Stimulated activated naive B cell treated with anti-CD40 and anti-IgM and Interleukin-4, amounts not matched to agents 10 μg/mL and 1 μg/mL and 100 μg/mL, for 72 hours (primary cell): ENCODE measurements at regions not wholly inside any gene's neighbourhood (a gene's known extent, or its start where the extent isn't known, plus 50 kb on each side); places are given as distances from the start of the nearest gene placed in this dataset.
"Not testable (repeated sequence)": the region's sequence is repeated elsewhere in the genome, so short reads cannot be mapped to it uniquely, and the experiment has no call there.

ENCODE experiments used
- ATAC-seq, 2 donors: fragments of 150-1000 bp; cut with Tn5 transposase; replicated peaks; 2 replicates each; pipeline ENCODE4 v1.10.0; 2021; ENCODE audit warnings: moderate library complexity in 1 of 2
- DNase-seq: peaks from one replicate; pipeline ENCODE4 v3.0.0; 2021
- H3K27ac Mint-ChIP-seq: one replicate; pipeline ENCODE4 v1.8.0; 2022; ENCODE audit warnings: mild to moderate bottlenecking, mixed read lengths
- H3K27me3 Mint-ChIP-seq, 2 donors: one replicate each; pipeline ENCODE4 v1.8.0; 2022; ENCODE audit warnings: mixed read lengths in 2 of 2
- H3K36me3 Mint-ChIP-seq, 2 donors: one replicate each; pipeline ENCODE4 v1.8.0; 2022; ENCODE audit warnings: mixed read lengths in 2 of 2, mild to moderate bottlenecking in 1 of 2
- H3K4me1 Mint-ChIP-seq, 2 donors: one replicate each; pipeline ENCODE4 v1.8.0; 2022; ENCODE audit warnings: mixed read lengths in 2 of 2, mild to moderate bottlenecking in 1 of 2
- H3K4me3 Mint-ChIP-seq, 2 donors: one replicate each; pipeline ENCODE4 v1.8.0; 2022; ENCODE audit warnings: mild to moderate bottlenecking in 2 of 2, mixed read lengths in 2 of 2, moderate library complexity in 1 of 2
- H3K9me3 Mint-ChIP-seq, 2 donors: one replicate each; pipeline ENCODE4 v1.8.0; 2022; ENCODE audit warnings: mixed read lengths in 2 of 2, mild to moderate bottlenecking in 1 of 2

DNA sequence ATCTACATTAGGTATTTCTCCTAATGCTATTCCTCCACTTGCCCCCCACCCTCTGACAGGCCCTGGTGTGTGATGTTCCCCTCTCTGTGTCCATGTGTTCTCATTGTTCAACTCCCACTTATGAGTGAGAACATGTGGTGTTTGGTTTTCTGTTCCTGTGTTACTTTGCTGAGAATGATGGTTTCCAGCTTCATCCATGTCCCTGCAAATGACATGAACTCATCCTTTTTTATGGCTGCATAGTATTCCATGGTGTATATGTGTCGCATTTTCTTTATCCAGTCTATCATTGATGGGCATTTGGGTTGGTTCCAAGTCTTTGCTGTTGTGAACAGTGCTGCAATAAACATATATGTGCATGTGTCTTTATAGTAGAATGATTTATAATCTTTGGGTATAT, 50.6 kb upstream of the GRHL3 start:
- Mint-ChIP-seq H3K27me3 (peaks cover 42 to 59% of the 10 kb centered on the region in 2 donors), H3K9me3 (peaks cover 11 to 16% of the 10 kb centered on the region in 2 donors), H3K36me3 (peaks cover 6 to 15% of the 10 kb centered on the region in 2 donors)
- not testable (repeated sequence) for H3K4me1 Mint-ChIP-seq, DNase-seq, ATAC-seq, H3K27ac Mint-ChIP-seq, H3K4me3 Mint-ChIP-seq

DNA sequence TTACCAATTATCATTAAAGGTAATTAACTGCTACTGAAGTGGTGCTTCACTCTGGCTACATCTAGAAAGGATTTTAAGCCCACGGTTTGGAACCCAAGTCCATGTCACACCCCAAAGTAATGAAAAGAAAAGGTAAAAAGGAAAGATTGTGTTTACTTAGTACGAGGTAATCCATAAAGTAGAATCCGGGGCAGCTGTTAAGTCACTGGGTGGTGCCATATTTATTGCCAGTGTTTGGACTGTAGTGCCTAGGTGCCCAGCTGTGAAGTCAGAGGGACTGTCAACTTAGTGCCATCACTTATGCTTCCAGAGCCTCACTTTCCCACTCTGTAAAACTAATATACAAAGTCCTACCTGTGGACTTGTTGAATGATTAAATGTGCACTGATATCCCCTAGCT, 52.2 kb upstream of the GRHL3 start:
- Mint-ChIP-seq H3K4me1 (peaks cover 3% of the 10 kb centered on the region in 2 donors), H3K4me3 (no peak overlapping the region), H3K36me3 (peaks cover 2 to 10% of the 10 kb centered on the region in 2 donors), H3K27me3 (peaks cover 33 to 49% of the 10 kb centered on the region in 2 donors), H3K27ac (no peak overlapping the region), H3K9me3 (peaks cover 7 to 9% of the 10 kb centered on the region in 2 donors)
- DNase-seq (no peak), ATAC-seq (no peak)

DNA sequence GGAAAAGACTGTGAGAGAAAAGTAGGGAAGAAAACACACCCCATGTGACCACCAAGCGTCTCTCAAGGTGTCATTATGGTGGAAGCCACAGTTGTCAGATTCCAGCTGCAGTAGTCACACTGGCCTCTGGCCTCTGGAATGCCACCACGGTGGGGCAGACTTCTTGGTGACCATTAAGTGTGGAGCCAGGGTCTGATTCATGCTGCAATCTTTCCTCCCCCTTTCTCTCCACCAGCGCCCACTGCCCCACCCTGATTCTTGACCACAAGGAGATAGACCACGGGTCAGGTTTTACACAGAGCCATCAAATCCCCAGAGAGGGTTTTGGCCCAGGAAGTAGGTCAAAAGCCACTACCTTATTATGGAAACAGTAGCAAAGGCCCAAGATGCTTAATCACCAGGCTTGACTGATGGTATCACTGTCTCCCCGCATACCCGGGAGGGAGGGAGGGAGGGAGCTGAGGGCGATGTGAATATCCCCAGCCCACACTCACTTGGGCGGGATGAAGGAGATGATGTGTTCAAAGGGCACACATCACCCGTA, 52.7 kb upstream of the GRHL3 start:
- Mint-ChIP-seq H3K4me1 (peaks cover 3% of the 10 kb centered on the region in 2 donors), H3K27me3 (peaks cover 28 to 44% of the 10 kb centered on the region in 2 donors), H3K36me3 (peaks cover 2 to 10% of the 10 kb centered on the region in 2 donors), H3K9me3 (peaks cover 4 to 6% of the 10 kb centered on the region in 2 donors), H3K4me3 (no peak overlapping the region), H3K27ac (no peak overlapping the region)
- no peak for ATAC-seq
- DNase-seq: no peak

DNA sequence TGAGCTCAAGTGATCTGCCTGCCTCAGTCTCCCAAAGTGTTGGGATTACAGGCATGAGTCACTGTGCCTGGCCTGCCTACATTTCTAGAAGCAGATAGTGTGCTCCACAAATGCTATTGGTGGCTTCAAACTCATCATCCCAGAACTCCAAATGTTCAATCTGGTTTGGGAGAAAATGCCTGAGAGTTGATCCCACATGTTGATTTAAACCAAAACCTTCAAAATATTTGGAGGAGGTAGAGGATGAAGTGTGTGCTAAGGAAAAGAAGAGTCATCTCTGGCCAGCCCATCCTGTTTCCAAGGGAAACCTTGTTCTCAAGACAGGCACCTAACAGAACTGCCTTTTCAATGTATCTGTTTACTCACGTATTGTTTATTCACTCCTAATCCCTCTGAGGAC, 55.4 kb upstream of the GRHL3 start:
- H3K27ac Mint-ChIP-seq: no peak overlapping the region
- peaks cover 14 to 29% of the 10 kb centered on the region in 2 donors for H3K27me3 Mint-ChIP-seq
- H3K4me3 Mint-ChIP-seq: no peak overlapping the region
- no peaks in the 10 kb centered on the region for H3K36me3 Mint-ChIP-seq
- peaks cover 2 to 4% of the 10 kb centered on the region in 2 donors for H3K9me3 Mint-ChIP-seq
- ATAC-seq: no peak
- H3K4me1 Mint-ChIP-seq: peaks cover 2 to 3% of the 10 kb centered on the region in 2 donors
- DNase-seq: no peak

DNA sequence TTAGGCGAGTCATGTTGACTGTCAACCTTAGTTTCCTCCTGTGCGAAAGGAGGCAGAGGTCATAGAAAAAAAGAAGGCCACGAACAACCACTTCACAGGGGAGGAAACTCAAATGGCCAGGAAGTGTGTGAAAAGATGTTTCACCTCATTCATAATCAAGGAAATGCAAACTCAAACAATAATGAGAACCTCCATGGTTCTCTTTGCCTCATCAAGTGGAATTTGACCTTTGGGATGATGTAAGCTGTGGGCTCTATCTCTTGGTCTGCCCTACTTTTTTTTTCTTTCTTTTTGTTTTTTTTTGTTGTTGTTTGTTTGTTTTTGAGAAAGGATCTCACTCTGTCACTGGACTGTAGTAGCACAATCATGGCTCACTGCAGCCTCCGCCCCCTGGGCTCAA, 55.9 kb upstream of the GRHL3 start:
- no peak for ATAC-seq
- Mint-ChIP-seq H3K4me1 (peaks cover 2 to 3% of the 10 kb centered on the region in 2 donors), H3K36me3 (no peaks in the 10 kb centered on the region), H3K4me3 (no peak overlapping the region), H3K27me3 (peaks cover 14 to 29% of the 10 kb centered on the region in 2 donors), H3K9me3 (peaks cover 2 to 4% of the 10 kb centered on the region in 2 donors), H3K27ac (no peak overlapping the region)
- no peak for DNase-seq

DNA sequence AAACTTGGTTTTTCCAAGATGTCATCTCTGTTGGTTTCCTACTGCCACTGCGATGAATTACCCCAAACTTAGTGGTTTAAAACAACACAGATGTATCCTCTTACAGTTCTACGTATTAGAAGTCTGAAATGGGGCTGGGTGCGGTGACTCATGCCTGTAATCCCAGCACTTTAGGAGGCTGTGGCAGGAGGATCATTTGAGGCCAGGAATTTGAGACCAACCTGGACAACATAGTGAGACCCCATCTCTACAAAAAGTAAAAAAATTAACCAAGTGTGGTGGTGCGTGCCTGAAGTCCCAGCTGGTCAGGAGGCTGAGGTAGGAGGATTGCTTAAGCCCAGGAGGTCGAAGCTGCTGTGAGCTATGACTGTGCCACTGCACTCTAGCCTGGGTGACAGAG, 57.2 kb upstream of the GRHL3 start:
- Mint-ChIP-seq H3K4me3 (no peak overlapping the region), H3K27ac (no peak overlapping the region), H3K27me3 (peaks cover 17 to 36% of the 10 kb centered on the region in 2 donors), H3K36me3 (no peaks in the 10 kb centered on the region), H3K9me3 (peaks cover 2 to 4% of the 10 kb centered on the region in 2 donors), H3K4me1 (peaks cover 2 to 3% of the 10 kb centered on the region in 2 donors)
- no peak for DNase-seq
- ATAC-seq: no peak

DNA sequence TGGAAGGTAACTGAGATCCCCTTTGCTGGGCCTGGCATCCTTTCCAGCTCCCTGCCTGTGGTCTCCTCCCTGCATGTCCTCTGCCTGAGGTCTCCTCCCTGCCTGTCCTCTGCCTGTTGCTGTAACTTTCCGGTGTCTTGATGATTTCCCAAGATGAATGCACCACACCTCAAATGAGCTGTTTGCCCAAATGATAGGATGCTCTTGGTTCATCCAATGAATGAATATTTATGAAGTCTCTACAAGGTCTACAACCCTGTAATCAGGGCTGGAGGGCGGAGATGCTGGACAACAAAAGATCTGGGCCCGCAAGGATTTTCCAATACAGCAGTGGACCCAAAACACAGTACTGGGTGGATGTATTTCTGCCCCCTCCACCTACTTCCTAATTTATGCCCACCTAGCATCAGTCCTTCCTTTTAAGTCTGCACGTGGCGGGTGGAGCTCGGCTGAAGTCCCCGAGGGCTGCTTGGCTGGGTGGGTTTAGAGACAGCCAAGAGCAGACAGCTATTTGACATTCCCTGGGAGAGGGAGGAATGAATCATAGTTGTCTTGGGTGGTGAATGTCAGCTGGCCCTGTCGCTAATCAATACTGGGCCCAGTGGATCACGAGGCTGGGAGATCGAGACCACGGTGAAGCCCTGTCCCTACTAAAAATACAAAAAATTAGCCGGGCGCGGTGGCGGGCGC, 60.3 kb upstream of the GRHL3 start:
- ATAC-seq (no peak), DNase-seq (no peak)
- Mint-ChIP-seq H3K36me3 (no peaks in the 10 kb centered on the region), H3K9me3 (peaks cover 0 to 4% of the 10 kb centered on the region in 2 donors), H3K27me3 (peaks cover 12 to 23% of the 10 kb centered on the region in 2 donors), H3K4me1 (no peaks in the 10 kb centered on the region), H3K27ac (no peak overlapping the region), H3K4me3 (no peak overlapping the region)

DNA sequence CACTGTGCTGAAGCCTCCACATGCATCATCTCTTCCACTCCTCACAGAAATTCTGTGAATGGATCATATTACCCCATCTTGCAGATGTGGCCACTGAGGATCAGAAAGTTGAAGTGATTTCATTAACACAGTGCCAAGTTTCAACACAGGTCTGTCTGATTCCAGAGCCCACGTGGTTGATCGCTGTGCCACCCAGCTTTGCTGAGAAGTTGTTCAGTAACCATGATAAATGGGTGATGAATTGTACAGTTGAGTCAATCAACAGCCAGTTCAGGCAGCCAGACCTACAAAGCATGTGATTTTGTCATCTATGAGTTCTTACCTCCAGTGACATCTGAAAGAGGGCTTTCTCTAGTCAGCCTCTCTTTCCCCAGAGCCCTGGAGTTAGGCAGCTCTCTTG, 61.8 kb upstream of the GRHL3 start:
- Mint-ChIP-seq H3K27me3 (peaks cover 9 to 20% of the 10 kb centered on the region in 2 donors), H3K9me3 (peaks cover 0 to 1% of the 10 kb centered on the region in 2 donors), H3K27ac (no peak overlapping the region), H3K36me3 (no peaks in the 10 kb centered on the region), H3K4me3 (no peak overlapping the region), H3K4me1 (no peaks in the 10 kb centered on the region)
- DNase-seq: no peak
- ATAC-seq: no peak

DNA sequence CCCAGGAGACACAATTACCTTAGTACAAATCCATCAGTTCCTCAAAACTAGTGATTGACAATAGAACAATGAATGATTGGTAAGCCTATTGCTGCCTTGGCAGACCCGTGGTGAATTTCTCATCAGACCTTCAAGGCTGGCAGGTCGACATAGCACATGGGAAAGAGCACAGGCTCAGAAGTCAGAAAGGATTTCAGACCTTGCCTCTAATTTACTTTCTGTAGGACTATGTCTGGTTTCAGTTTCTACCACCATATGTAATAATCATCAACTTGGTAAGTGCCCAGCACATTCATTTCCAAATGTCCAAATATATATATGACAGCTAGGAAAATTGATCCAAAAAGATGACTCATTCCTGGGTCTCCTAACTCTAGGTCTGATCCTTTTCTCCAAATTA, 62.5 kb upstream of the GRHL3 start:
- Mint-ChIP-seq H3K27me3 (peaks cover 8 to 18% of the 10 kb centered on the region in 2 donors), H3K9me3 (no peaks in the 10 kb centered on the region), H3K4me1 (no peaks in the 10 kb centered on the region), H3K36me3 (no peaks in the 10 kb centered on the region), H3K27ac (no peak overlapping the region), H3K4me3 (no peak overlapping the region)
- ATAC-seq (no peak), DNase-seq (no peak)

DNA sequence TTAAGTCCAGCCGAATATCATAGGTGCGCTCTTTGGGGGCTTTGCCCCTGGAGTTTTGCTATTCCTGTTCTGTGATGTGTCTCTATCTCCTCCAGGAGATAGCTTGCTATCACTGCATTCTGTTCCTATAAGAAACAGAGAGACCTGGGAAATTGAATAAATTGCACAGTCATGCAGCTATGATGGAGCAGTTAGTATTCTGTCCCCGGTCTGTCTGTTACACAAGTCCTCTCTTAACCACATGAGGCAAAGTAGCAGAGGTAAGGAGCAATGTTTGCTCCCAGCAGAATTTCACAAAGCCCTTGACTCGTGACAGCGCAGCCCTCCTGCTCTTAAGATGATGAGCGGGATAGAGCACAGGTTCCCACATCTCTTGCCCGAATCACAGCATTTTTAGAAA, 63.9 kb upstream of the GRHL3 start:
- ATAC-seq (no peak), DNase-seq (no peak)
- no peaks in the 10 kb centered on the region for H3K9me3 Mint-ChIP-seq
- no peak overlapping the region for H3K27ac Mint-ChIP-seq
- peaks cover 3 to 18% of the 10 kb centered on the region in 2 donors for H3K27me3 Mint-ChIP-seq
- no peak overlapping the region for H3K4me3 Mint-ChIP-seq
- no peaks in the 10 kb centered on the region for H3K36me3 Mint-ChIP-seq
- no peaks in the 10 kb centered on the region for H3K4me1 Mint-ChIP-seq

DNA sequence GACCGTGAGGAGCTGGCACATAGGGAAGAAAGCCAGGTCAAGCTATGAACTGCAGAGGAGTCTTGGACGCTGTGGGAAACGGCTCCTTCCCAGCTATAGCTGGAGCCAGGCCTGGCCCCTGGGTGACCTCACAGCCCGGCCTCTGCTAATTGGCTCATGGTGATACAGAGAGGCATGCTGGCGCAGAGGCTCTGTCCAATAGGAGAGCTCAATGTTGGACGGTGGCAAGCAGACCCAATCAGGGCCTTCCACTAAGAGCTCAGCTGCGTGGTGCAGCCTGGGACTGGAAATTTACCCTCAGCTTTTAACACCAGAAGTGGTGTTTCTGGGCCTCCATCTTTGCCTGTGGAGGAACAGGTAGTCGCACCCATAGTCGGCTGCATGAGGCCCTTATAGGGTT, 64.4 kb upstream of the GRHL3 start:
- H3K36me3 Mint-ChIP-seq: no peaks in the 10 kb centered on the region
- DNase-seq: no peak
- H3K4me3 Mint-ChIP-seq: no peak overlapping the region
- H3K27me3 Mint-ChIP-seq: peaks cover 3 to 13% of the 10 kb centered on the region in 2 donors
- H3K4me1 Mint-ChIP-seq: peaks cover 0 to under 1% of the 10 kb centered on the region in 2 donors
- no peaks in the 10 kb centered on the region for H3K9me3 Mint-ChIP-seq
- no peak for ATAC-seq
- H3K27ac Mint-ChIP-seq: no peak overlapping the region

DNA sequence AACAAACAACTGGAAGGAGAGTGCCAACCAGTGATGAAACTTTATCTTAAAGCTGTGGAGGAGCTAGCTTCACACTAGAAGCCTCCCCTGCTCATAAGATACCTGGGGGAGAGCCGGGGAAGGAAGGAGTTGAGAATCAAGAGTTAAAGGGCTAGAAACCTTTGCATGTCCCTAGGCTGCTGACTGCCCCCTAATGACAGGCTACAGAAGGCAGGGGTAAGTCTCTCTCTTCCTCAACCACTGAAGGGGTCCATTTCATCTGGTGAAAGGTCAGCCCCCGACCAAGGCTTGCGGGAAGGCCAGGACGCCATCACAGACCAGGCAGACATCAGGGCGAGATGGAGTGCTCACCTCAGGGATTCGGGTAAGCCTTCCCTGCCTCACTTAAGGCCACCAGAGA, 65.6 kb upstream of the GRHL3 start:
- Mint-ChIP-seq H3K4me1 (peaks cover 9 to 13% of the 10 kb centered on the region in 2 donors), H3K27ac (no peak overlapping the region), H3K36me3 (no peaks in the 10 kb centered on the region), H3K4me3 (no peak overlapping the region), H3K27me3 (peaks cover 3 to 12% of the 10 kb centered on the region in 2 donors), H3K9me3 (peaks cover 0 to under 1% of the 10 kb centered on the region in 2 donors)
- no peak for ATAC-seq
- no peak for DNase-seq

DNA sequence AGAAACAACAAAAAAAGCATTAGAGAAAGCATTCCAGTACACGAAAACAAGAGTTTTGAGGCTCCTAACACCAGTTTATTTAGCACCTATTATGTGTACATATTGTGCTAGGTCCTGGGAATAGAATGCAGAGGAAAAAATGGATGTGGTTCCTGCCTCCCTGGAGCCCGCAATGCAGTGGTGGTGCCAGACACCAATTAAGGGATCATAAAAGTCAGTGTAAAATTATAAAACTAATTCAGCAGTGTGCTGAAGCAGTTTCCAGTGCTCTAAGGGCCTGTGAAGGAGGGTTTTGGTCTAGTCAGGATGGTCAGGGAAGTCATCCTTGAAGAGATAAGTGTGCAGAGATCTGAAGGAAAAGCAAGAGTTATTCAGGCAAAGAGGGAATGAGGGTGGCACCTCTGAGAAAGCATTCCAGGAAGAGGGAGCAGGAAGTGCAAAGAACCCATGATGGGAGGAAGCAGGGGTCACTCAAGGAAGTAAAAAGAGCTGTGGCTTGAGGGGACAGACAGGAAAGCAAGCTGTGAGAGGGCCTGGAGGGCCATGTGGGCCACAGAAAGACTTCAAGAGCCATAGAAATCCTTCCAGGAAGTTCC, 65.2 kb upstream of the IFNLR1 start:
- DNase-seq (no peak), ATAC-seq (no peak)
- no peaks in the 10 kb centered on the region for H3K36me3 Mint-ChIP-seq
- peaks cover 0 to 1% of the 10 kb centered on the region in 2 donors for H3K9me3 Mint-ChIP-seq
- peaks cover 0 to 6% of the 10 kb centered on the region in 2 donors for H3K27me3 Mint-ChIP-seq
- peaks cover 10 to 16% of the 10 kb centered on the region in 2 donors for H3K4me1 Mint-ChIP-seq
- no peak overlapping the region for H3K27ac Mint-ChIP-seq
- H3K4me3 Mint-ChIP-seq: no peak overlapping the region

DNA sequence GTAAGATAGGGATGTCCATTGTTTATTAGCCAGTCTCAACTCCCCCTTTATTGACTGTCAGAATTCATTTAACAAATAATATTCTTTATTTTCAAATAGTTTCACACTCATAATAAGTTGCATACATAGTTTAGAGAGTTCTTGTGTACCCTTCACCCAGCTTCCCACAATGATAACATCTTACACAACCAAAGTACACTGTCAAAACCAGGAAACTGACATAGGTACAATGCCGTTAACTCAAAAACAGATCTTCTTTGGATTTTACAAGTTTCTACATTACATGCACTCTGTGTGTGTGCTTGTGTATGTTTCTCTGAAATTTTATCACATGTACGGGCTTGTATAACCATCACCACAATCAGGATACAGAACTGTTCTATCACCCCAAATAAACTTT, 64.4 kb upstream of the IFNLR1 start:
- peaks cover 0 to 4% of the 10 kb centered on the region in 2 donors for H3K27me3 Mint-ChIP-seq
- DNase-seq (no peak), ATAC-seq (no peak)
- peaks cover 0 to 1% of the 10 kb centered on the region in 2 donors for H3K9me3 Mint-ChIP-seq
- no peak overlapping the region for H3K27ac Mint-ChIP-seq
- H3K4me1 Mint-ChIP-seq: peaks cover 10 to 16% of the 10 kb centered on the region in 2 donors
- no peak overlapping the region for H3K4me3 Mint-ChIP-seq
- H3K36me3 Mint-ChIP-seq: no peaks in the 10 kb centered on the region

DNA sequence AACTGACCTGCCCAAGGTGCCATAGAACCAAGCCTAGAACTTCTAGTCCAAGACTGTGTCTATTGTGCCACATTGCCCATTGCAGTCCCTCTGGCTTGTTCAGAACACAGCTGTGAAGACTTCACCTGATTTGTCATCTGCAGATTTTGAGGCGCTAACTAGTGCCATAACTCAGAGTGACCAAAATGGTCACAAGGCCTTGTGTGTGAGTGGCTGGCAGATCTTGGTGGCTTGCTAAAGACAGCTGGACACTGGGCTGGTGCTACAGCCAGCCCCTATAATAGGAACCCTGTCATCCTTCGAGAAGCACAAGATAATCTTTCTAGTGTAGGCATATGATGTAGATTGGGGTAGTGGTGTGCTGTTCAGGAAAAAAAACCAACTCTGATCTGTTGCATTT, 63.7 kb upstream of the IFNLR1 start:
- ATAC-seq (no peak), DNase-seq (no peak)
- H3K27me3 Mint-ChIP-seq: peaks cover 0 to 4% of the 10 kb centered on the region in 2 donors
- H3K9me3 Mint-ChIP-seq: peaks cover 0 to 1% of the 10 kb centered on the region in 2 donors
- no peaks in the 10 kb centered on the region for H3K36me3 Mint-ChIP-seq
- H3K4me3 Mint-ChIP-seq: no peak overlapping the region
- H3K27ac Mint-ChIP-seq: no peak overlapping the region
- peaks cover 10 to 16% of the 10 kb centered on the region in 2 donors for H3K4me1 Mint-ChIP-seq
